Neural progenitor cell (in vitro differentiated cells): ENCODE measurements at regions not wholly inside any gene's neighbourhood (a gene's known extent, or its start where the extent isn't known, plus 50 kb on each side); places are given as distances from the start of the nearest gene placed in this dataset.

Experiments used
- EZH2 ChIP-seq: fragments of 200-600 bp; sonication (generic); IDR thresholded peaks from 2 replicates; pipeline ENCODE4 v1.6.1; 2017; ENCODE audit warnings: antibody characterized with exemption, mild to moderate bottlenecking, moderate library complexity
- TF ChIP-seq, protein P1 (sequence below): fragments of 200-600 bp; sonication (generic); IDR thresholded peaks from 2 replicates; pipeline ENCODE4 v1.5.1; 2017; ENCODE audit warnings: antibody characterized with exemption, mild to moderate bottlenecking

DNA sequence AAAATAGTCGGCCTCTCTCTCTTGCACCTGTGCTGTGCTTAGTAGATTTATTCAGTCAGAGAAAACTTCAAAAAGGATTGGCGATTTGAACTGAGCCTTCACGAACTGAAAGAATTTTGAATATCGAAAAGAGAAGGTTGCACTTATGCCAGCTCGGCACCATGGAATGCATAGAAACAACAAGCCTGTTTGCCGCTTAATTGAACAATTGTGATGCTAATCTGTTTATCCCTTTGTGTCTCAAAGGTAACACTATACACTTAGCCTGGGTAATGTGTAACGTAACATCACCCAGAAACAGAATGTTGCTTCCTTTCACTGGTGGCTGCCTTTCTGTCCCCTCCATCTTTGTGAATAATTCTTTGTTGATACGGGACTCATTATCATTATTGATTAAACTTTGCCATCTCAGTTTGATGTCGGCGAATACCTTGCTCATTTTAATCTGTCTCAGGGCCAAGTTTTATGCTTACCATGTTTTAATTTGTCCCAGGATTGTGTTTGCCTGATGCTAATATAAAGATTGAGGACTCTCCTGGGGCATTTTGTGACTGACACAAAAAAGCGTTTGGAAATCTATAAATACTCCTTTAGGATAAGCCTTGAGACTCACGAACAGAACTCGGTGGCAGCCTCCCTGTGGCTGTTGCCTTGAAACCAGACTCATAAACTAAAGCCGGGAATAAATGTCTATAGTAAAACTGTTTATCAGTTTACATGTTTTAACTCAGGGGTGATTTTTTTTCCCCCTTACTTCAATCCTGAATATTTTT is 400.5 kb downstream of the RAPGEF2 start:
- TF ChIP-seq, protein P1, sequence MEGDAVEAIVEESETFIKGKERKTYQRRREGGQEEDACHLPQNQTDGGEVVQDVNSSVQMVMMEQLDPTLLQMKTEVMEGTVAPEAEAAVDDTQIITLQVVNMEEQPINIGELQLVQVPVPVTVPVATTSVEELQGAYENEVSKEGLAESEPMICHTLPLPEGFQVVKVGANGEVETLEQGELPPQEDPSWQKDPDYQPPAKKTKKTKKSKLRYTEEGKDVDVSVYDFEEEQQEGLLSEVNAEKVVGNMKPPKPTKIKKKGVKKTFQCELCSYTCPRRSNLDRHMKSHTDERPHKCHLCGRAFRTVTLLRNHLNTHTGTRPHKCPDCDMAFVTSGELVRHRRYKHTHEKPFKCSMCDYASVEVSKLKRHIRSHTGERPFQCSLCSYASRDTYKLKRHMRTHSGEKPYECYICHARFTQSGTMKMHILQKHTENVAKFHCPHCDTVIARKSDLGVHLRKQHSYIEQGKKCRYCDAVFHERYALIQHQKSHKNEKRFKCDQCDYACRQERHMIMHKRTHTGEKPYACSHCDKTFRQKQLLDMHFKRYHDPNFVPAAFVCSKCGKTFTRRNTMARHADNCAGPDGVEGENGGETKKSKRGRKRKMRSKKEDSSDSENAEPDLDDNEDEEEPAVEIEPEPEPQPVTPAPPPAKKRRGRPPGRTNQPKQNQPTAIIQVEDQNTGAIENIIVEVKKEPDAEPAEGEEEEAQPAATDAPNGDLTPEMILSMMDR, result no peak
- no peak for TF ChIP-seq EZH2
